Large intestine (tissue), 3 donors: ENCODE measurements at regions not wholly inside any gene's neighbourhood (a gene's known extent, or its start where the extent isn't known, plus 50 kb on each side); places are given as distances from the start of the nearest gene placed in this dataset.

Source experiments
- DNase-seq, 2 donors: peaks; one replicate each; pipeline versions ENCODE4 v3.0.0 to v3.0.0-alpha.2; 2013
- H3K27ac ChIP-seq: one replicate; pipeline ENCODE4 v1.5.1; 2013; ENCODE audit warnings: low read length
- H3K27me3 ChIP-seq: 2 replicates; pipeline ENCODE4 v1.6.1; 2013; ENCODE audit warnings: low read length; ENCODE audit not compliant: control insufficient read depth, insufficient read depth
- H3K36me3 ChIP-seq: 2 replicates; pipeline ENCODE4 v1.6.1; 2013; ENCODE audit warnings: low read length; ENCODE audit not compliant: control insufficient read depth, insufficient read depth
- H3K4me1 ChIP-seq: one replicate; pipeline ENCODE4 v1.6.1; 2013; ENCODE audit warnings: low read length; ENCODE audit not compliant: control insufficient read depth, insufficient read depth
- H3K4me3 ChIP-seq: one replicate; pipeline ENCODE4 v1.5.1; 2013; ENCODE audit warnings: low read length
- H3K9me3 ChIP-seq: one replicate; pipeline ENCODE4 v1.6.1; 2013; ENCODE audit warnings: mild to moderate bottlenecking, low read depth, low read length, moderate library complexity; ENCODE audit not compliant: control insufficient read depth
- WGBS: methylation state at CpG from one replicate; pipeline ENCODE4 v1.1.5; 2013; ENCODE audit warnings: low lambda C conversion rate; ENCODE audit not compliant: insufficient coverage; 5-methylcytosine and 5-hydroxymethylcytosine counted together

GRCh38 chr12:19026614-19027488 is 102.7 kb upstream of the PLEKHA5 start:
- H3K4me1 ChIP-seq = peaks cover 5% of the 10 kb centered on the region
- no peak for DNase-seq
- WGBS = 72% methylated on average over 4 of the region's 7 CpGs
- H3K4me3 ChIP-seq = no peak overlapping the region
- no peaks in the 10 kb centered on the region for H3K27me3 ChIP-seq
- peaks cover 1% of the 10 kb centered on the region for H3K9me3 ChIP-seq
- H3K36me3 ChIP-seq = no peaks in the 10 kb centered on the region
- no peak overlapping the region for H3K27ac ChIP-seq

- WGBS = no CpG with 5 or more reads among the region's 4 CpGs
- H3K27ac ChIP-seq = no peak overlapping the region
- no peaks in the 10 kb centered on the region for H3K27me3 ChIP-seq
- H3K9me3 ChIP-seq = peaks cover 11% of the 10 kb centered on the region
- no peak overlapping the region for H3K4me3 ChIP-seq
- no peak for DNase-seq
- H3K4me1 ChIP-seq = no peaks in the 10 kb centered on the region
- no peaks in the 10 kb centered on the region for H3K36me3 ChIP-seq
These were observed 99.4 kb upstream of the PLEKHA5 start for GRCh38 chr12:19030180-19030579.

- Histone ChIP-seq H3K27ac (no peak overlapping the region), H3K4me1 (no peaks in the 10 kb centered on the region), H3K36me3 (no peaks in the 10 kb centered on the region), H3K4me3 (no peak overlapping the region), H3K27me3 (no peaks in the 10 kb centered on the region), H3K9me3 (peaks cover 11% of the 10 kb centered on the region)
- DNase-seq = no peak
These were observed 98.9 kb upstream of the PLEKHA5 start for GRCh38 chr12:19030603-19031002.

GRCh38 chr12:19031032-19031431 is 98.5 kb upstream of the PLEKHA5 start:
- WGBS = no CpG with 5 or more reads among the region's 4 CpGs
- no peaks in the 10 kb centered on the region for H3K27me3 ChIP-seq
- H3K4me1 ChIP-seq = no peaks in the 10 kb centered on the region
- H3K9me3 ChIP-seq = peaks cover 11% of the 10 kb centered on the region
- H3K4me3 ChIP-seq = no peak overlapping the region
- no peaks in the 10 kb centered on the region for H3K36me3 ChIP-seq
- H3K27ac ChIP-seq = no peak overlapping the region
- no peak for DNase-seq

- H3K27ac ChIP-seq = no peak overlapping the region
- H3K36me3 ChIP-seq = no peaks in the 10 kb centered on the region
- DNase-seq = no peak
- no peaks in the 10 kb centered on the region for H3K4me1 ChIP-seq
- WGBS = 95% methylated on average over 2 of the region's 5 CpGs
- H3K27me3 ChIP-seq = no peaks in the 10 kb centered on the region
- H3K9me3 ChIP-seq = peaks cover 11% of the 10 kb centered on the region
- H3K4me3 ChIP-seq = no peak overlapping the region
These were observed 96.7 kb upstream of the PLEKHA5 start for GRCh38 chr12:19032826-19033225.

- Histone ChIP-seq H3K9me3 (peaks cover 11% of the 10 kb centered on the region), H3K36me3 (no peaks in the 10 kb centered on the region), H3K27ac (no peak overlapping the region), H3K4me3 (no peak overlapping the region), H3K4me1 (no peaks in the 10 kb centered on the region), H3K27me3 (no peaks in the 10 kb centered on the region)
- no CpG with 5 or more reads among the region's 2 CpGs for WGBS
- DNase-seq = no peak
These were observed 96.3 kb upstream of the PLEKHA5 start for GRCh38 chr12:19033244-19033643.

GRCh38 chr12:19034937-19035336 is 94.6 kb upstream of the PLEKHA5 start:
- Histone ChIP-seq H3K4me3 (no peak overlapping the region), H3K4me1 (no peaks in the 10 kb centered on the region), H3K27me3 (no peaks in the 10 kb centered on the region), H3K9me3 (peaks cover 11% of the 10 kb centered on the region), H3K36me3 (no peaks in the 10 kb centered on the region), H3K27ac (no peak overlapping the region)
- DNase-seq = no peak
- WGBS = no CpG with 5 or more reads among the region's 2 CpGs

- H3K27me3 ChIP-seq = no peaks in the 10 kb centered on the region
- no peak overlapping the region for H3K27ac ChIP-seq
- DNase-seq = no peak
- no CpG with 5 or more reads among the region's 1 CpG for WGBS
- H3K9me3 ChIP-seq = peaks cover 11% of the 10 kb centered on the region
- no peaks in the 10 kb centered on the region for H3K36me3 ChIP-seq
- H3K4me1 ChIP-seq = no peaks in the 10 kb centered on the region
- no peak overlapping the region for H3K4me3 ChIP-seq
These were observed 94.0 kb upstream of the PLEKHA5 start for GRCh38 chr12:19035536-19035935.

GRCh38 chr12:19036673-19037357 is 92.7 kb upstream of the PLEKHA5 start:
- DNase-seq = no peak
- Histone ChIP-seq H3K27me3 (no peaks in the 10 kb centered on the region), H3K27ac (no peak overlapping the region), H3K9me3 (peaks cover 10% of the 10 kb centered on the region), H3K4me1 (no peaks in the 10 kb centered on the region), H3K36me3 (no peaks in the 10 kb centered on the region), H3K4me3 (no peak overlapping the region)
- 60% methylated on average over 1 of the region's 6 CpGs for WGBS

- WGBS = 100% methylated on average over 1 of the region's 6 CpGs
- no peaks in the 10 kb centered on the region for H3K4me1 ChIP-seq
- no peaks in the 10 kb centered on the region for H3K27me3 ChIP-seq
- H3K4me3 ChIP-seq = no peak overlapping the region
- no peaks in the 10 kb centered on the region for H3K9me3 ChIP-seq
- no peak overlapping the region for H3K27ac ChIP-seq
- DNase-seq = no peak
- no peaks in the 10 kb centered on the region for H3K36me3 ChIP-seq
These were observed 91.3 kb upstream of the PLEKHA5 start for GRCh38 chr12:19038209-19038608.
